Prostate gland (tissue), 2 donors: ENCODE measurements at regions not wholly inside any gene's neighbourhood (a gene's known extent, or its start where the extent isn't known, plus 50 kb on each side); places are given as distances from the start of the nearest gene placed in this dataset.

Experiments
- DNase-seq: peaks from one replicate; pipeline ENCODE4 v3.0.0-alpha.2; 2019; ENCODE audit warnings: low spot score
- H3K27ac ChIP-seq, 2 donors: fragments of 200-600 bp; sonication (generic); 2 replicates each; pipeline ENCODE4 v1.5.1; 2017 to 2019
- H3K27me3 ChIP-seq: fragments of 200-600 bp; sonication (generic); replicated peaks from 2 replicates; pipeline ENCODE4 v1.5.1; 2019; ENCODE audit not compliant: insufficient read depth
- H3K36me3 ChIP-seq, 2 donors: fragments of 200-600 bp; sonication (generic); 1 replicate in 1 of 2; 2 replicates in 1 of 2; pipeline versions ENCODE4 v1.5.1 to v1.8.1; 2017 to 2019
- H3K4me1 ChIP-seq: fragments of 200-600 bp; sonication (generic); replicated peaks from 2 replicates; pipeline ENCODE4 v1.5.1; 2019
- H3K4me3 ChIP-seq, 2 donors: fragments of 200-600 bp; sonication (generic); 2 replicates each; pipeline ENCODE4 v1.5.1; 2017 to 2019
- H3K9me3 ChIP-seq: fragments of 200-600 bp; sonication (generic); 2 replicates; pipeline ENCODE4 v1.5.1; 2017
- POLR2A ChIP-seq: fragments of 450-650 bp; IDR thresholded peaks from one replicate; pipeline ENCODE4 v1.6.1; 2016; ENCODE audit warnings: antibody characterized with exemption, mild to moderate bottlenecking
- POLR2AphosphoS5 ChIP-seq: sonication (generic); formaldehyde crosslinking; IDR thresholded peaks from one replicate; pipeline ENCODE4 v1.6.1; 2017; ENCODE audit warnings: antibody characterized with exemption
- WGBS: methylation state at CpG from one replicate; pipeline ENCODE4 v1.1.5; 2018; 5-methylcytosine and 5-hydroxymethylcytosine counted together
- intact Hi-C: fragments of 100-400 bp; cut with DNase I; formaldehyde crosslinking; loops from one replicate; pipeline ENCODE4 v1.14.2; 2022
- TF ChIP-seq, protein P1 (sequence below), 4 experiments: fragments of 200-600 bp in 2 of 4; fragments of 450-650 bp in 2 of 4; sonication (generic) in 2 of 4; IDR thresholded peaks; 1 replicate in 3 of 4; 2 replicates in 1 of 4; pipeline ENCODE4 v1.5.1; 2016 to 2019; ENCODE audit warnings: antibody characterized with exemption in 4 of 4, mild to moderate bottlenecking in 2 of 4, moderate library complexity in 2 of 4

DNA sequence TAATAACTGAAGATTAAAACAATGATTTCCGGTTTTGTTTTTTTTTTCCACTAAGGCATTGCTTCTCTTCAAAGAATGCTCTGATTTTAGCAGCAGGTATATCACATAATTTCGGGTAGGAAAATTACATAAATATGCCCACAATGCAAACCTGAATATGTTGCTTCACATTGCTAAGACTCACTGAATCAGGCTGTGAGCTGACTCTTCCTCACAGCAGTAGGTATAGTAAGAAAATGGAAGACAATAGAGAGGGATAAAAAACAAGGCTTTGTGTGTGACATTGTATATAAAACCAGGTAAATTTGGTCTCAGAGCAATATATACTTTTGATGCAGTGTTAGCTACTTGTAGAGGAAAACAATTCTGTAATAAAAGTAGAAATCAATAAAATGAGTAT lies 1355.0 kb downstream of the OLFM4 start:
- intact Hi-C loops, result no loop called here
- 79% methylated on average over 2 of the region's 2 CpGs for WGBS
- no peaks in the 10 kb centered on the region for H3K36me3 ChIP-seq
- no peak overlapping the region for H3K27ac ChIP-seq
- DNase-seq, result no peak
- TF ChIP-seq POLR2AphosphoS5 (no peak), POLR2A (no peak)
- TF ChIP-seq, protein P1, sequence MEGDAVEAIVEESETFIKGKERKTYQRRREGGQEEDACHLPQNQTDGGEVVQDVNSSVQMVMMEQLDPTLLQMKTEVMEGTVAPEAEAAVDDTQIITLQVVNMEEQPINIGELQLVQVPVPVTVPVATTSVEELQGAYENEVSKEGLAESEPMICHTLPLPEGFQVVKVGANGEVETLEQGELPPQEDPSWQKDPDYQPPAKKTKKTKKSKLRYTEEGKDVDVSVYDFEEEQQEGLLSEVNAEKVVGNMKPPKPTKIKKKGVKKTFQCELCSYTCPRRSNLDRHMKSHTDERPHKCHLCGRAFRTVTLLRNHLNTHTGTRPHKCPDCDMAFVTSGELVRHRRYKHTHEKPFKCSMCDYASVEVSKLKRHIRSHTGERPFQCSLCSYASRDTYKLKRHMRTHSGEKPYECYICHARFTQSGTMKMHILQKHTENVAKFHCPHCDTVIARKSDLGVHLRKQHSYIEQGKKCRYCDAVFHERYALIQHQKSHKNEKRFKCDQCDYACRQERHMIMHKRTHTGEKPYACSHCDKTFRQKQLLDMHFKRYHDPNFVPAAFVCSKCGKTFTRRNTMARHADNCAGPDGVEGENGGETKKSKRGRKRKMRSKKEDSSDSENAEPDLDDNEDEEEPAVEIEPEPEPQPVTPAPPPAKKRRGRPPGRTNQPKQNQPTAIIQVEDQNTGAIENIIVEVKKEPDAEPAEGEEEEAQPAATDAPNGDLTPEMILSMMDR (IDR thresholded peaks at IDR 0.05), result no peak
- H3K4me3 ChIP-seq, result no peak overlapping the region
- no peaks in the 10 kb centered on the region for H3K27me3 ChIP-seq
- H3K9me3 ChIP-seq, result no peaks in the 10 kb centered on the region
- H3K4me1 ChIP-seq, result no peaks in the 10 kb centered on the region

DNA sequence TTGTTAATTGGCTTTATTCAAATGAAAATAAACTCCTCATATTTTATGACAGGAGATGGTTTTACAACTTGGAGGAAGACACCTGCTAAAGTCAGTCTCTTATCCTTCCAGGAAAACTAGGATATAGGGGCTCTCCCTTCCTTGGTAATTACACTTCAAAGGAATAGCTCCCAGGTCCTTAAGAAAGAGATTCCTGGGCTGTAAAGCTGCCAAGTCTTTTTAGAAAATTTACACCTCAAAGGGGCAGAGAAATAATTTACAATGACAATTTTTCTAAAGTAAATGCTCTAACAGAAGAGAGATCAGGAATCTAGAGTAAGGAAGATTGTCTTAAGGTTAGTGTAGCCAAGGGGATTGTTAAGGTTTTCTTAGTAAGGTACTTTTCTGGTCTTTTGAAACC lies 1359.0 kb downstream of the OLFM4 start:
- TF ChIP-seq, protein P1 (IDR thresholded peaks at IDR 0.05), result no peak
- TF ChIP-seq POLR2A, result no peak
- TF ChIP-seq POLR2AphosphoS5, result no peak
- intact Hi-C loops, result no loop called here
- no peak overlapping the region for H3K4me3 ChIP-seq

DNA sequence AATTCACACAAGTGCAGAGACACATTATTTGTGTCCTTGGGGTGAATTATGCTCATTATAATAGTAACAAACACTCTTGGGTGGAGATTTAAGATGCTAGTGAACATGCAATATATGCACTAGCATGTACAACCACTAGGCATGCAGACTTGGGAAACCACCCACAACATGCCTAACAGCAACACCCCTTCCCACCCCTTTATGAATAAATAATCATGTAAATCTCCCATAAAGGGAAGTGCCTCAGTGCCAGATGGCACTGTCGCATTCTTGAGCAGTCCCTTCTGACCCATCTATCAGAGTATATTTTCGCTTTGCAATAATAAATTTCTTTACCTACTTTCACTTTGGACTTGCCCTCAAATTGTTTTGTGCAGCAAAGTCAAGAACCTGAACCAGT lies 1362.2 kb downstream of the OLFM4 start:
- intact Hi-C loops, result no loop called here

More for the DNA sequence above, 1359.0 kb downstream of the OLFM4 start:
- H3K36me3 ChIP-seq, result no peaks in the 10 kb centered on the region
- no peaks in the 10 kb centered on the region for H3K4me1 ChIP-seq
- no peaks in the 10 kb centered on the region for H3K27me3 ChIP-seq
- no peaks in the 10 kb centered on the region for H3K9me3 ChIP-seq
- no peak for DNase-seq
- no peak overlapping the region for H3K27ac ChIP-seq

DNA sequence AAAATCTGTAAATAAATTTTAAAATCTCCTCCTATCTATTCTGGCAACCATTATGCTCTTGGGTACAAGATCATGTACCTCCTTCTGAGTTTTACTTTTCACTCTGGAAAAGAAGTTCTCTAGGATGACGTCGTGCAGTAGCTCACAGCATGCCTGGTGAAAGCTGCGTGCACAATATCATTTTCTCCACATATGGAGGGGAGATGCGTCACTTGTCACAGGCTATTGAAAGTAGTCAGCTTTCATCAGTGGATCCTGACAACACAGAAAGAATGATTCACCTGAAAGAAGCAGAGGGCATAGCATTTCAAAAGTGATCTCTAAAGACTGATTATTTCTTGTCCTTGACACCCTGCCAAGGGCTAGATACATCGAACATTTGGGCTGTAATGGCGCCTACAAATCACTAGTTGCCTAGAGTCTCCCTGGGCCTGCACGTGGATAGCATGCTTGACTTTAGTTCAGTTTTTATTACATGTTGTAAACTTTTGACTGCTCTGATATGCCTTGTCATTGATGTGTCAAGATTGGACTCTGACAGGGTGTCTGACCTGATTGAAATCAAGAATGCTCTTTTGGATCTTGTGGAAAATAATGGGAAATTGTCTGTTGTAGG lies 1365.6 kb downstream of the OLFM4 start:
- Histone ChIP-seq H3K4me1 (no peaks in the 10 kb centered on the region), H3K27me3 (no peaks in the 10 kb centered on the region), H3K4me3 (no peak overlapping the region), H3K9me3 (no peaks in the 10 kb centered on the region), H3K27ac (no peak overlapping the region), H3K36me3 (no peaks in the 10 kb centered on the region)
- WGBS, result 70% methylated on average over 7 of the region's 7 CpGs
- no peak for TF ChIP-seq POLR2AphosphoS5
- TF ChIP-seq, protein P1 (IDR thresholded peaks at IDR 0.05), result no peak
- no peak for TF ChIP-seq POLR2A
- no peak for DNase-seq
- intact Hi-C loops, result no loop called here

More for the DNA sequence above, 1362.2 kb downstream of the OLFM4 start:
- no peaks in the 10 kb centered on the region for H3K36me3 ChIP-seq
- no peaks in the 10 kb centered on the region for H3K9me3 ChIP-seq
- DNase-seq, result no peak
- no peak overlapping the region for H3K27ac ChIP-seq
- no peak overlapping the region for H3K4me3 ChIP-seq
- TF ChIP-seq, protein P1 (IDR thresholded peaks at IDR 0.05), result no peak
- TF ChIP-seq POLR2A, result no peak
- no peak for TF ChIP-seq POLR2AphosphoS5
- H3K4me1 ChIP-seq, result no peaks in the 10 kb centered on the region
- H3K27me3 ChIP-seq, result no peaks in the 10 kb centered on the region
- WGBS, result 95% methylated on average over 2 of the region's 2 CpGs

DNA sequence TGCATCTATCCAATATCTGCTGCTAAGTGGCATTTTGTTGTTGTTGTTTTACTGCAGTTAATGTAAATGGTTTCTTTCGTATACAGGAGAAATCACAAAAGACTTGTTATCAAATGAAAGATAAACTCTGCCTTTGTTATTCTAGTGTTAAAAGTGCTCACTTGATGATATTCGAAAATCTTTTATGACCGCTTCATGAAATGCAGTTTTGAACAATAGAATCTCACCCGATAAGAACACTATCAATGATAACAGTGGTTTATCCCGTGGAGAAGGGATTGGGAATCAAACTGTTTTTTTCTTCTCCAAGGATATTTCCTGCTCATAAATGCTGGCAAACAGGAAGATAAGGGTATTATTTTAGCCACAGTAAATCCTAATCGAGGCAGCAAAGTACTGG lies 1366.3 kb downstream of the OLFM4 start:
- 83% methylated on average over 6 of the region's 6 CpGs for WGBS
- intact Hi-C loops, result no loop called here
- no peaks in the 10 kb centered on the region for H3K4me1 ChIP-seq
- no peaks in the 10 kb centered on the region for H3K27me3 ChIP-seq
- H3K4me3 ChIP-seq, result no peak overlapping the region
- no peaks in the 10 kb centered on the region for H3K36me3 ChIP-seq
- H3K9me3 ChIP-seq, result no peaks in the 10 kb centered on the region
- TF ChIP-seq POLR2A (no peak), POLR2AphosphoS5 (no peak)
- TF ChIP-seq, protein P1 (IDR thresholded peaks at IDR 0.05), result no peak
- H3K27ac ChIP-seq, result no peak overlapping the region
- no peak for DNase-seq
